ENCODE measurements at regions not wholly inside any gene's neighbourhood (a gene's known extent, or its start where the extent isn't known, plus 50 kb on each side); places are given as distances from the start of the nearest gene placed in this dataset.

- DNase-seq (ENCODE audit: low spot score) = no peak
Observed at GRCh38 chr4:10175626-10176025, 59.0 kb upstream of the WDR1 start.

DNA sequence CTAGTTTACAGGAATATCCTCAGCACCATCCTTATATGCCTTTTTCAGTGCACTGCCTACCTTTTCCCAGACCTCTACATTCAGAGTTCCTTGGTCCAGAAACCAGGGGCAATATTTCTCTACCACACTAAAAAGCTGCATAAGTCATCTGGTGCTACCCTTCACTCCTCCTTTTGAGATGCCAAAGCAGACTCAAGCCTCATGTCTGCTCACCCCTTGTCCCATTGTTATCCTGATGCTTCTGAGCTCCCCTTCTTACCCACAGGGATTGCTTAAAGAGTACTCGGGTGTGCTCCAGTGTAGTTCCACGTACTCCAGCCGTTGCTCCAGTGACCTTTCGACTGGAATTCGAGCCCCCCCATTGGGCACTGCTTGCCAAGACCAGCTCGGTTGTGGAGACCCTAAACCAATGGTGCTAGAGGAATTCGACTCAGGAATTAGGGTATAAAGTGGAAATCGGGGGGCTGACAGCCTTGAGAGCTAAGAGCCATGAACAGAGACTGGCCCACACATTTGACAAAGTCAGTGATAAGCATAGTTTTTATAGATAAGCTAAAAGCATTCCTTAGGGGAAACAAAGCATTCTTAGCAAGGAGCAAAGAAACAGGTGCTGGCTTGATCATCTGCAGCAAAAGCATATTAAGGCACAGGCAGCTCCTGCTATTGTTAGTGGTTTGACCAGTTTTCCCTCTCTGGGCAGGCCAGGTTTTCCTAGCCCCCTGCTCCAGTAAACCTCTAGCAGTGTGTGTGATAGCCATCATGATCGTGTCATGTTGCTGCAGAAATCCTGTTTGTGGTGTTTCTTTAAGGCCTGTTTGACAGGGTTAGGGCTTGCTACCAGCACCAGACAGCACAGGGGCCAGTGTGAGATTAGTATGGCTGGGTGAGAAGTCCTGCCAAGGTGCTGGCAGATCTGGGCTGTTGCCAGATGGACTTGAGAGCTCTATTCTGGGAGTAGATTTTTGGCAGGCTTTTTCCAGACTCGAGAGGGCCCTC lies 57.5 kb upstream of the WDR1 start:
- DNase-seq (ENCODE audit: low spot score) = no peak

- DNase-seq (ENCODE audit: low spot score) = peak; percentile 41
Observed at GRCh38 chr4:10173037-10173753, 56.6 kb upstream of the WDR1 start.

- DNase-seq (ENCODE audit: low spot score) = no peak
Observed at GRCh38 chr4:10172278-10172921, 55.8 kb upstream of the WDR1 start.

- no peak for DNase-seq (ENCODE audit: low spot score)
Observed at GRCh38 chr4:10171055-10171454, 54.5 kb upstream of the WDR1 start.

DNA sequence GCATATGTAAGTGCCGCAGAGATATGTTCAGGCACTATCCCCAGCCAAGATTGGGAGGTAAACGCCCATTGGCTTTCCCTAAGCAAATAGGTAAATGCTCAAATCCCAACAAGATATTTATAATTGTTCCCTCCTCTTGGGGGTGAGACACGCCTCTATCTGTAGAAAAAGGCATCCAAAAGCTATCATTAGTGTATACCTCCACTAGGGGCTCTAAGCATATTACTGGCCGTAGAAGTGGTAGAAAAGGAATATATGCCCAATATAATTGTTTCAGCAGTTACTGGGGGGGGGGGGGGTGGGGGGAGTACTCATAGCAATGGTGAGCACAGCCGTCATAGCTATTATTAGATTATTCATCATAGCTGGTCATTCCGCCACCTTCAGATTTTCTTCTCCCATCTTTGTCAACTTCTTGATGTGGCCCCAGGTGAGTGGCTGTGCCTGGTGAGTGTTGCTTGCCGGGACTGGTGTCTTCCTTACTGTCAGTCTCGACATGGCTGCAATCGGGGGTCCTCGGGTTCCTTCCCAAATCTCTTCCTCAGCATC lies 53.3 kb upstream of the WDR1 start:
- no peak for DNase-seq (ENCODE audit: low spot score)

DNA sequence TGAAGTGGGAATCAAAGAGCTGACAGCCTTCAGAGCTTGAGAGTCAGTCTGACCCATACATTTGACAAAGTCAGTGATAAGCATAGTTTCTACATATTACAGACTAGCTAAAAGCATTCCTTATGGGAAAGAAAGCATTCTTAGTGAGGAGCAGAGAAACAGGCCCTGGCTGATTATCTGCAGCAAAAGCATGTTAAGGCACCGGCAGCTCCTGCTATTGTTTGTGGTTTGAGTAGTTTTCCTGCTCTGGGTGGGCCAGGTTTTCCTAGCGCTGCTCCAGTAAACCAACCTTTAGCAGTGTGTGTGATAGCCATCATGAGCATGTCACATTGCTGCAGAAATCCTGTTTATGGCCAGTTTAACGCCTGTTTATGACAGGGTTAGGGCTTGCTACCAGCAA lies 51.6 kb upstream of the WDR1 start:
- no peak for DNase-seq (ENCODE audit: low spot score)

GRCh38 chr4:10167201-10167600 lies 50.6 kb upstream of the WDR1 start:
- no peak for DNase-seq (ENCODE audit: low spot score)

Data from A172 (cell line).